HG02870 (cell line): ENCODE measurements at regions not wholly inside any gene's neighbourhood (a gene's known extent, or its start where the extent isn't known, plus 50 kb on each side); places are given as distances from the start of the nearest gene placed in this dataset.
"Not testable (repeated sequence)": the region's sequence is repeated elsewhere in the genome, so short reads cannot be mapped to it uniquely, and the experiment has no call there.

Source experiments
- ATAC-seq: cut with Tn5 transposase; IDR thresholded peaks from one replicate; pipeline ENCODE4 v1.9.1; 2021; ENCODE audit warnings: mild to moderate bottlenecking, moderate library complexity; ENCODE audit not compliant: unreplicated experiment

DNA sequence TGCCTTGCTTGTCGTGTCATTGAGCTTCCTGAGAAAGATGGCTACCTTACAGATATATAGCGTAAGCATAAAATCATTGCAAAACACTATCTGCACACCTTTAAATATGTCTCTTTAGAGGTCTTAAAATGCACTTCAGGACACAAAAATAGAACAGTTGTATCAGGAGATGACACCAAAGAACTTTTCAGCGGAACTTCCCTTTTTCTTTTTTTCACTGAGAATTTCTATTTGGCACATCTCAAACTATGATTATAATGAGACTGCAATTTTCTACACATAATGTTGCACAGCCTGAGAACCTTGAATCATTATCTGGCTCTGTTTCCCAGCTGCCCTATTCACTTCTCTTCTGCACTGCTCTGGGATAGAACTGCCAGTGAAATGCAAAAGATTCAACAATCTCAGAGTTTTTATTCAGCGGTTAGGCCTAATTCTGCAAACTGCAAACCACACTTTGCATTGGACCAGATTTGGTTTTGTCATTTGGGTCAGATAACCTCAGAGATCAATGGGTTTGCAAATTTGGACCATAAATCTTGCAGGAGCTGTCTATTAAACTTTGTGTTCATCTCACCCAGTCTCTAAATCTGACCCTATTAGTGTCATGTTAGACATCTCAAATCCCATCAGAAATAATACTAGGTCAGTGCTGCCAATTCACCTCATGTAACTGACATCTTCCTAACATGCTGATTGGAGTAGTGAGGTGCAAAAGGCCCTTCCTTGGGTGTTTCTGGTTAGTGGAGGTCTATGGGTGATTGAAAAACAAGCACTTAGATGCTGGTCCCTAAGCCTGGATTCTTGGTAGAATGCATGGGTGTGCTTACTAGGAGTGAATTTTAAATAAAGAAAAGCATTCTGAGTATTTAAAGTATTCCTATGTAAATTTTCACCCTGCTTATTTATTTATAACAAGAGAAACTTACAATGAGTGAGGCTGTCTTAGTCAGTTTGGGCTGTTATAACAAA lies 382.7 kb downstream of the UTRN start:
- no peak for ATAC-seq

DNA sequence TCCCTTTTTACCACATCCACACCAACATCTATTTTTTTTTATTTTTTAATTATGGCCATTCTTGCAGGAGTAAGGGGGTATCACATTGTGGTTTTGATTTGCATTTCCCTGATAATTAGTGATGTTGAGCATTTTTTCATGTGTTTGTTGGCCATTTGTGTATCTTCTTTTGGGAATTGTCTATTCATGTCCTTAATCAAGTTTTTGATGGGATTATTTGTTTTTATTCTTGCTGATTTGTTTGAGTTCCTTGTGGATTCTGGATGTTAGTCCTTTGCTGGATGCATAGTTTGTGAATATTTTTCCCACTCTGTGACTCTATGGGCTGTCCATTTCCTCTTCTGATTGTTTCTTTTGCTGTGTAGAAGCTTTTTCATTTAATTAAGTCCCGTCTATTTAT lies 385.1 kb downstream of the UTRN start:
- ATAC-seq = not testable (repeated sequence)

DNA sequence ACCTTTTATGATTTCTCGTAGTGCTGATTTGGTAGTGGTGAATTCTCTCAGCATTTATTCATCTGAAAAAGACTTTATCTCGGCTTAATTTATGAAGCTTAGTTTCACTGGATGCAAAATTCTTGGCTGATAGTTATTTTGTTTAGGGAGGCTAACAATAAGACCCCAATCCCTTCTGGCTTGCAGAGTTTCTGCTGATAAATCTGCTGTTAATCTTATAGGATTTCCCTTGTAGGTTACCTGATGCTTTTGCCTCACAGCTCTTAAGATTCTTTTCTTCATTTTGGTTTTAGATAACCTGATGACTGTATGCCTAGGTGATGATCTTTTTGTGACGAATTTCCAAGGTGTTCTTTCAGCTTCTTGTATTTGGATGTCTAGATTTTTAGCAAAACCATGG lies 388.7 kb downstream of the UTRN start:
- no peak for ATAC-seq

DNA sequence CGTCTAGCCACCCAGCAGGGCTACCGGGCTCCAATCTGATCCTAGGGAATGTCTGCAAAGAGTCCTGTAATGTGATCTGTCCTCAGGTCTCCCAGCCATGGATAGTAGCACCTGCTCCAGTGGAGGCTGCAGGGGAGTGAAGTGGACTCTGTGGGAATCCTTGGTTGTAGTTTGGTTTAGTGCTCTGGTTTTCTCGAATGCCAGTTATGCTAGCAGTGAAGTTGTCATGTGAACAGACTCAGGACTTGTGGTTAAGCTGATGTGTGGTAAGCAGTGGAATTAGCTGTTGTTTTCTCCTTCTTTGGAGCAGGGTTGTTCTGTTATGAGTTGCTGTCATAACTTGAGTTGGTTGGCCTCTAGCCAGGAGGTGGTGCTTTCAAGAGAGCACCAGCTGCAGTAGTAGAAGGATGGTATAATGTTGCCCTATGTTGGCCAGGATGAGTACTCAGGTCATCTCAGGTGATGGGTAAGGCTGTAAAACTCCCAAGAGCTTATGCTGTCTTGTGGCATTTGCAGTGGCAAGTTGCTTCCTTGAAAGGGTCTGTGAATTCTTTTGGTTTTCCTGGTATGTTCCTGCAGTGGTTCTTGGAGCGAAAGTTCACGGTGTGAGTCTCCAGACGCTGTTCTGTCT lies 390.2 kb downstream of the UTRN start:
- ATAC-seq = no peak

DNA sequence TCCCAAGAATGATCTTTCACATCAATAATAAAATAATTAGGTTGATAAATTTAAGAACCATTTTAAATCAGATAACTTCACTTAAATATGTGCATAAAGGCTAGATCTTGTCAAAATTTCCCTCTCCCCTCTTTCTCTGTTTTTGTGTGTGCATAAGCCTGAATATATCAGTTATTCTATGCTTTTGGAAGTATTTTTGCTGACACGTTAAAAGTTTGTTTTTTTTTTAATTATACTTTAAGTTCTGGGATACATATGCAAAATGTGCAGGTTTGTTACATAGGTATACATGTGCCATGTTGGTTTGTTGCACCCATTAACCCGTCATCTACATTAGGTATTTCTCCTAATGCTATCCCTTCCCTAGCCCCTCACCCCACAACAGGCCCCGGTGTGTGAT lies 391.2 kb downstream of the UTRN start:
- not testable (repeated sequence) for ATAC-seq

DNA sequence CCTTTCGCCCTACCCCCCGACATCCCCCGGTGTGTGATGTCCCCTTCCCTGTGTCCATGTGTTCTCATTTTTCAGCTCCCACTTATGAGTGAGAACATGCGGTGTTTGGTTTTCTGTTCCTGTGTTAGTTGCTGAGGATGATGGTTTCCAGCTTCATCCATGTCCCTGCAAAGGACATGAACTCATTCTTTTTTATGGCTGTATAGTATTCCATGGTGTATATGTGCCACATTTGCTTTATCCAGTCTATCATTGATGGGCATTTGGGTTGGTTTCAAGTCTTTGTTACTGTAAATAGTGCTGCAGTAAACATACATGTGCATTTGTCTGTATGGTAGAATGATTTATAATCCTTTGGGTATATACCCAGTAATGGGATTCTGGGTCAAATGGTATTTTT lies 392.1 kb downstream of the UTRN start:
- ATAC-seq = not testable (repeated sequence)

DNA sequence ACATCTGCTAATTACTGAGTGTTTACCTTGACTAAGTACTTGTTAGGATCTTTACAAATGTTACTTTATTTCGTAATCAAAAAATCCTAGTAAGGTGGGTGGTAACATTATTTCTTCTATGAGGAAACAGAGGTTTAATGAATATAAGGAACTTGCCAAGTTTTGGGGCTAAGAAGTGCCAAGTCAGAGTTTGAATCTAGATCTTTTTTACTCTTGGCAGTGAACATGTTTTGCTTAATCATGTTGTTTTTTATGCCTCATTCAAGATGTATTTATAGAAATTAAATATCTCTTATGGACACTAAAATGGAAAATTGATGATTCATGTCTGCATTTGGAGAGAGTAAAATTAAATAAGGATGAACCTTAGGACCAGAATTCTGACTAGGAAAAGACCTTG lies 393.7 kb downstream of the UTRN start:
- ATAC-seq = no peak

DNA sequence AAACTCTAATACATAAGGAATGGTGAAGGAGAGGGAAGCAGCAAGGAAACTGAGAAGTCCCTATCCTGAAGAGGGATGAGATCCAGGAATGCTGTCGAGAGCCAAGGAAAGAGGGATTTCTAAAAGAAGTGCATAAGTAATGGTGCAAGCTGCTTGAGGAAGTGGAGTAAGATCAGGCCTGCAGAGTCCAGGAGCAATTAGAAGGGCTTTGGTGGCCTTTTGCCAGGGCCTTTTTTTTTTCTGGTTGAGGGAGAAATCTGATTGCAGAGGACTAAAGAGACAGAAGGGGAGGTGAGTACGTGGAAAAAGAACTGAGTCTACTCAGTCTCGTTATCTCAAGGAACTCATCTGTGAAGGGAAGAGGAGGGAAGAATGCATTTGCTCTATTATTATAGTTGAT lies 396.2 kb downstream of the UTRN start:
- ATAC-seq = no peak

DNA sequence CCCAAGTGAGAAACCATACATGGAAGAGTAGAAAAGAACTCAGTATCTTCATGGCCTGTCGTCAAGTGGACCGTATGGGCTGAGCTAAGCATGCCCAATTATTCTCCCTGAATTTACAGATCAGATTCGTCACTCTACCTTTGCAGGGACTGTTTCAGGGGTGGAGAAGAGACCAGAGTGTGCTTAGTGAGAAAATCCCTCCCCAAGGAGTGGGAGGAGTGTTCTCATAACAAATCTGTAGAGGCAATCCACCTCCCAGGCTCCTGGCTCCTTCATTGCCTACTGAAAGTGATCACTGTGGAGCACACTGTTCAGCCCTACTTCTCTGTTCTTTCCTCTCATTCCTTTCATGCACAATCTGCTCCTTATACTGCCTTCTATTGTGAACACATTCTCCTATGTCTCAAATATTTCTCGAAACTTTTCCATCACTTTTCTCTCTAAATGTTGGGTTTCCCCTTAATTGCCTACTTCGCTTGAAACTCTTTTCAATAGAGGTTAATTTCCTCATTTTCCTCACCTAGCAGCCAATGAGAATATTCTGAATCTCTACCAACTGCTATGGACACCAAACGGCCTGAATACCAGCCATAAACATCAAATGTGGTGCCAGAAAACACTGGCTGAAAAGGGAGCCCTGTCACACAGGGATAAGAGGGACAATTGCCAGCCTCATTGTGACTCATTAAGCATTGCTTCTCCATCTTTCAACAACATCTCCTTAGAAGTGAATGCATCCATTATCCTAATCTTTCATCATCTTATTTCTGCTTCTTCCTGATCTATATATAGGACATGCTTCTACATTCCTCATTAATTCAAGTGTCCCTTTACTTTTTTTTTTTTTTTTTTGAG lies 398.3 kb downstream of the UTRN start:
- no peak for ATAC-seq

DNA sequence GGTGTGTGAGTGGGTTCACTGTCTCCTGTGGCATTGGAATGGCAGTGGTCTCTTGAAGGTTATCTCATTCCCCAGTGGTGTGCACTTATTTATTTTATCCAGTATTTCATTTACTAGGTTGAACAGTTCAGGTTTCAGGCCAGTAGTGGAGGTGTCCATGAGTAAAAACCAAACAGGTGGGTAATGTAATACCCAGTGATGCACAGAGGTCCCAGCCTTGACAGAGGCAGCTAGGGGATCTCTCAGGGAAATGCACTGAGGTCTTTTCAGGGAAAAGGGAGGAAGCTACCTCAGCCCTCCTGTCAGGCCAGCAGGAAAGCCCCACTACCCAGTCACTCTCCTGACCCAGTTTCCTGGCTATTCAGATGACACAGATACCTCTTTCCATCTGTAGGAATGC lies 403.6 kb downstream of the UTRN start:
- ATAC-seq = no peak

DNA sequence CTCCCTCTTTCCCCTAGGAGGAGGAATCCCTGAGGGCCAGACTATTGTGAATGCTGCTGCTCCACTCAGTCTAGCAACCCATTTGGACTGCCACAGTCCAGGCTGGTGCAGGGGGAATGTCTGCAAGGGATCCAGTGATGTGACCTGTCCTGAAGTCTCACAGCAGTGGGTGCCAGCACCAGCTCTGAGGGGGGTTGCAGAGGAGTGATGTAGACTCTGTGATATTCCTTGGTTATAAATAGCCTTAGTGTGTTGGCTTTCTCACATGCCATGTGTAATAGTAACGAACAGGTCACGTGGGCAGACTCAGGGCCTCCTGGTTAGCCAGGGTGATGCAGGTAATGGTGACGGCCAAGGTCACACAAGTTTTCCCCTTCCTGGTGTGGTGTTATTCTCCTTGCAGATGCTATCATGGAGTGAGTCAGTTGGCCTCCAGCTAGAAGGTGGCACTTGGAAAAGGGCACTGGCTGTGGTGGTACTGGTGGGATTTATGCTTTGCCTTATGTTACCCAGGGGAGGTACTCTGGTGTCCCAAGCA lies 404.4 kb downstream of the UTRN start:
- ATAC-seq = no peak

DNA sequence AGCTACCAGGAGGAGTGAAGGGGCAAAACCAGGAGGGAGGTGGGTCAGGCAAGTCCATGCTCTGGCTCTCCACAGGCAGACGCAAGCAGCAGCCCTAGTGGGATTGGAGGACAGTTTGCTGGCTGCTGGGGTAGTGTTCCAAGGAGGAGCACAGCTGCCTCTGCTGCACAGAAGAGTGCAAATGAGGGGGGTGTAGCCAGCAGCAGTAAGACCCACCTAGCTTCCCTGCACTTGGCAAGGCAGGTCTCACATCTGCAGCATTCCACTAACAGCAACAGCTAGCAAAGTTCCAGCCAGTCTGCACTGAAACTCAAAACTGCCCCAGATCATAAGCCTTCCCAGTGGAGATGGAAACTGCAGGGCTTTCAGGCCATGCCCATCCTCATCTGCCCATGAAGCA lies 405.0 kb downstream of the UTRN start:
- no peak for ATAC-seq

DNA sequence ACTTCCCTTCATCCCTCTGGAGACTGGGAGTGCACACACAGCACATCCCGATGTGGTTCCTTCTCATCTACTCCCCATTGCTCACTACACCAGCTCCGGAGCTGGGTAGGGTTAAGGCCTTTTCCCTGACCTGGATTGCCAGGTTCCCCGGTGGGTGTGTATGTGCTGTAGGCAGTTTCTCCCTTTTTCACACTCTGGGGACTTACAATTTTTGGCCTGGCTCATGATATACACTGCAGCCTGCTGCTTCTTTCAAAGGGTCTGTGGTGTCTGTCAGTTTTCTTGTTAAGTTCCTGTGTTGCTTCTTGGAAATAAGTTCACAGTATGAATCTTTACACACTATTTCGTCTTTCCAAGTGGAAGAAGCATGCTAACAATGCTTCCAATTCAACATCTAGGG lies 405.5 kb downstream of the UTRN start:
- no peak for ATAC-seq

DNA sequence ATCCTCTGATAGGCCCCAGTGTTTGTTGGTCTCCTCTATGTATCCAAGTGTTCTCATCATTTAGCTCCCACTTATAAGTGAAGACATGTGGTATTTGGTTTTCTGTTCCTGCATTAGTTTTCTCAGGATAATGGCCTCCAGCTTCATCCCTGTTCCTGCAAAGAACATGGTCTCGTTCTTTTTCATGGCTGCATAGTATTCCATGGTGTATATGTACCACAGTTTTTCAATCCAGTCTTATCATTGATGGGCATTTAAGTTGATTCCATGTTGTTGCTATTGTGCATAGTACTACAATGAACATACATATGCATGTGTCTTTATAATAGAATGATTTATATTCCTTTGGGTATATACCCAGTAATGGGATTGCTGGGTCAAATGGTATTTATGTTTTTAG lies 406.9 kb downstream of the UTRN start:
- ATAC-seq = not testable (repeated sequence)

DNA sequence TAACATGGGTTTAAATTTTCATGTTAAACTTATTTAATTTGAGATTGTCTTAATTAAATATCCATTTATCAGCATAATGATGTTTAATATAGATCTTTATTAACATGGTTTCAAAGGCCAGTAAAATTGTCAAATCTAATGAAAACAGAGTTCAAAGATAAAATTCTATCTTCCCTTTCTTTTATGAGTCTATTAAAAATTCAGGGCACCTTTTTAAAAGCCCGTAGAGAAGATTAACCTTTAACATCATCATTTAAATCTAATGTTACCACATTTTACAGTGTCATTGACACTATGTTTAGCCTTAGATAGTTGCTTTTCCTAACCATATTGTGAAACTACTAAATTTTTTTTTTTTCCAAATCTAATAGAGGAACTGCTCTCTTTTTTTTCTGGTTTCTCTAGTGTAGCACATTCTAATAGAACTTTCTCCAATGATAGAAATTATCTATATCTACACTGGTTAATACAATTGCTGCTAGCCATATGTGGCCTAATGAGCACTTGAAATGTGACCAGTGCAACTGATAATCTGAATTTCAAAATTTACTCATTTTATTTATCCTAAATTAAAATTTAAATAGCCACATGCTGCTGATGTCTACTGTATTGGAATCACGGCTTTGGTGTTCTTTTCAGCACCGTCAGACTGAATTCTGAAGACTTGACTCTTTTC lies 410.9 kb downstream of the UTRN start:
- ATAC-seq = no peak

DNA sequence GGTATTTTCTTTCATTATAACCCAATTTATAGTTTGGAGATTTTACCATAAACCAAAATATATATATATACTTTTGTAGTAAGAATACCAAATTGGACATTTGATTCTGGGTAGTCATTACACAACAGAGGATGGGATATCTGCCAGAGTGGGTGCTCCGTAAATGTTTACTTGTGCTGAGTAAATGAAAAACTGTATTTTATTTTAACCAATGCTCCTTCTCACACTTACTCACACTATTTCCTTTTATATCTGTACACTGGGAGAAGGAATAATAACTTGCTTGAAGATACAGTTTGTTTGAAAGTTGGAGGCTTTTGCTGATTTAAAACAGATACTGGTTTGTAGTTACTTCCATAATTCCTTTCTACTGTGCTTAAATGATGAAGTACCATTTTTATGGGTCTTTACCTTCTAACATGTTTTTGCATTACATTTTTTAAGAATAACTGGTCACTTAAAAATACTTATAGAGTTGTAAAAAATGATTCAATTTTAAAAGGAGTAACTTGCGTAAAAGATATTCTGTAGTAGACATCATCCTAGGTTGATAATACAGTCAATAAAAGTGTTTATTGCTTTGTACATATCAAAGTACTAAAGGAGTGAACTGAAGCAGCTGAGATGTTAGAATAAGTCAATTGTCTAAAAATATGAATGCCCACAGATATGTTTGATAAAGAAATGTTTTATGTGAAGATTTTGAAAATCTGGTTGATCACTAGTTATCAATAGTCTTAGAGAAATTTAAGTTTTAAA lies 411.7 kb downstream of the UTRN start:
- ATAC-seq = no peak

DNA sequence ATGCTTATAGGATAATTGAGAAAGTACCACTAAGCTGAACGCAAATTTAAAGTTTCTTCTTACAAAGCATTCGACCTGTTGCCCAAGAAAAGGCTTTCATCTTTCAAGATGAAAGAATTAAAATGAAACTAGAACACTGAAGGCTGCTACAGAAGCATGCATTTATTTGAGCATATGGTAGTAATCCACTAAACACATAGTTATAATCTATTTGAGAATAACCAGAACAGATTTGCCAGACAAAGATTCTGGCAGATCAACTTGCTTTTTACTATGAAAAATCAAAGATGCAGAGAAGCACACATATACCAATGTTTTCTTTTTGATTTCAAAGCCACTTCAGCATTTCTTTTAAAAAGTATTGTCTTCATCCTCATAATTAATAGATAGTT lies 412.2 kb downstream of the UTRN start:
- ATAC-seq = no peak

DNA sequence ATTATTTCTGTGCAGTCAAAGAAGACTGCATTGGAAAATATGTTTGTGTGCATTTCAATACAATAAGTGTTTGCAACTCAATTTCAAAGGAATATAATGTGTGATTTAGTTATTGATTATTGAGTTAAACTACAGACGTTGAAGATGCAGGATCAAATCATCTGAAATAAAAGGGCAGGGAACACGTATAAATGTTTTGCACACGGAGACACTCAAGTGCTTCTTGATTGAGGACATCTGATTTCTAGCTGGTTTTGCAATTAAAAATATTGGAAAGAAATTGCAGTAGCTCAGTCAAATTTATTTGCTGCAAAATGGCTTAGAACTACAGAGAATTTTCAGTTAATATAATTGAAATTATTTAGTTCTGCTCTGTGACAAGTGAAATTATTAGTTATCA lies 412.7 kb downstream of the UTRN start:
- no peak for ATAC-seq

DNA sequence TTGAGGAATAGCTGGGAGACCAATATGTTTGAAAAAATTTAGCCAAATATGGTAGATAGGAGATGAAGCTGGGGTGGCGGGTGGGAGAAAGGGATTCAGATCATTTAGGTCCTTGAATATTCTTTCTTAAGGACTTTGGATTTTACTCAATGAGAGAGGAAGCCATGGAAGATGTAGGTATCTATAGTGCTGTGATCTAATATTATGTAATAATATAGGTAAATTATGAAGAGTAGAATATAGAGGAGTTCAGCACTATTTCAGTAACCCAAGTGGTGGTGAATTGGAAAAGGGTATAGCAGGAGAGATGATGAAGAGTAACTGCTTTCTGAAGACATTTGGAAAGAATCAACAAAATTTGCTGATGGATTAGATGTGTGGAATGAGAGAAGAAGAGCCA lies 417.6 kb downstream of the UTRN start:
- ATAC-seq = no peak

DNA sequence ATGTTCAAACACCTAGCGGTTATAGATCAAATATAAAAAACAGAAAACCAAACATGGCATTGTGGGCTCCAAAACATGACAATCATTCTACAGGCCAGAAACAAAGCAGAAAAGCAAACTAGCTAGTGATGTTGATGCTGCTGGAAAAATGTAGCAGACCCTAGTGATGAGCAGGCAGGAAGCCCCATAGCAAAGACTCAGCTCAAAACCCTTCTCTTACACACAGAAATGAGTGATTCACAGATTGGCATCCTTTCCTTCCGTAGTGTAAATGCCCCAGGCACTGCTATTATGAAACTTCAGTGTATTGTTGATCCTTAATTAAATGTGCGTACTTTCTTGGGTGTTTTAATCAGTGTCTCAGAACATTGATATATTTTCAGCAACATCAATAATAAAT lies 425.1 kb downstream of the UTRN start:
- ATAC-seq = no peak
